HepG2 (cell line): ENCODE measurements at regions not wholly inside any gene's neighbourhood (a gene's known extent, or its start where the extent isn't known, plus 50 kb on each side); places are given as distances from the start of the nearest gene placed in this dataset.

Source experiments
- EZH2 ChIP-seq: conservative IDR thresholded peaks from 2 replicates; pipeline ENCODE4 v1.6.1; 2012; ENCODE audit warnings: mild to moderate bottlenecking, low read depth, low read length, moderate library complexity
- FOXA3 ChIP-seq: IDR thresholded peaks from 2 replicates; pipeline ENCODE4 v1.6.1; 2016; ENCODE audit warnings: missing genetic modification reagents, missing compliant biosample characterization
- GABPA ChIP-seq, 2 experiments: IDR thresholded peaks; 2 replicates each; pipeline ENCODE4 v1.6.1; 2011 to 2016; ENCODE audit warnings: low read depth in 2 of 2, low read length in 1 of 2, missing biosample characterization in 1 of 2, missing genetic modification characterization in 1 of 2
- HDAC6 ChIP-seq: fragments of 200-600 bp; sonication (generic); IDR thresholded peaks from 2 replicates; pipeline ENCODE4 v1.7.0; 2017; ENCODE audit warnings: mild to moderate bottlenecking, antibody characterized with exemption, low read length, low read depth
- KLF13 ChIP-seq: sonication (generic); formaldehyde crosslinking; IDR thresholded peaks from 2 replicates; pipeline ENCODE4 v1.4.0; 2020; ENCODE audit warnings: mild to moderate bottlenecking, missing genetic modification reagents
- MXI1 ChIP-seq: IDR thresholded peaks from 3 replicates; pipeline ENCODE4 v1.6.1; 2012; ENCODE audit warnings: low read depth, low read length, inconsistent platforms, borderline replicate concordance
- ZFP1 ChIP-seq: IDR thresholded peaks from 2 replicates; pipeline ENCODE4 v1.6.1; 2016
- ZSCAN20 ChIP-seq: sonication (generic); formaldehyde crosslinking; IDR thresholded peaks from 2 replicates; pipeline ENCODE4 v1.4.0; 2020; ENCODE audit warnings: missing genetic modification reagents, mild to moderate bottlenecking, borderline replicate concordance
- TF ChIP-seq, protein P1 (sequence below): sonication (generic); formaldehyde crosslinking; IDR thresholded peaks from 2 replicates; pipeline ENCODE4 v1.5.0; 2020; ENCODE audit warnings: mild to moderate bottlenecking, missing genetic modification reagents, moderate library complexity
- TF ChIP-seq, protein P2 (sequence below): sonication (generic); formaldehyde crosslinking; IDR thresholded peaks from 2 replicates; pipeline ENCODE4 v1.5.0; 2020; ENCODE audit warnings: missing genetic modification reagents, mild to moderate bottlenecking, borderline replicate concordance
- TF ChIP-seq, protein P3 (sequence below), 2 experiments: sonication (generic) in 1 of 2; formaldehyde crosslinking in 1 of 2; IDR thresholded peaks; 2 replicates each; pipeline versions ENCODE4 v1.5.1 to v1.6.1; 2011 to 2020; ENCODE audit warnings: borderline replicate concordance in 1 of 2, low read depth in 1 of 2, low read length in 1 of 2, mild to moderate bottlenecking in 1 of 2, missing genetic modification reagents in 1 of 2, moderate library complexity in 1 of 2

- TF ChIP-seq GABPA (IDR thresholded peaks at IDR 0.05; ENCODE audit: low read depth, low read length) = no peak
- no peak for TF ChIP-seq GABPA (CRISPR knock-in tag; IDR thresholded peaks at IDR 0.05; ENCODE audit: low read depth)
- TF ChIP-seq, protein P1, sequence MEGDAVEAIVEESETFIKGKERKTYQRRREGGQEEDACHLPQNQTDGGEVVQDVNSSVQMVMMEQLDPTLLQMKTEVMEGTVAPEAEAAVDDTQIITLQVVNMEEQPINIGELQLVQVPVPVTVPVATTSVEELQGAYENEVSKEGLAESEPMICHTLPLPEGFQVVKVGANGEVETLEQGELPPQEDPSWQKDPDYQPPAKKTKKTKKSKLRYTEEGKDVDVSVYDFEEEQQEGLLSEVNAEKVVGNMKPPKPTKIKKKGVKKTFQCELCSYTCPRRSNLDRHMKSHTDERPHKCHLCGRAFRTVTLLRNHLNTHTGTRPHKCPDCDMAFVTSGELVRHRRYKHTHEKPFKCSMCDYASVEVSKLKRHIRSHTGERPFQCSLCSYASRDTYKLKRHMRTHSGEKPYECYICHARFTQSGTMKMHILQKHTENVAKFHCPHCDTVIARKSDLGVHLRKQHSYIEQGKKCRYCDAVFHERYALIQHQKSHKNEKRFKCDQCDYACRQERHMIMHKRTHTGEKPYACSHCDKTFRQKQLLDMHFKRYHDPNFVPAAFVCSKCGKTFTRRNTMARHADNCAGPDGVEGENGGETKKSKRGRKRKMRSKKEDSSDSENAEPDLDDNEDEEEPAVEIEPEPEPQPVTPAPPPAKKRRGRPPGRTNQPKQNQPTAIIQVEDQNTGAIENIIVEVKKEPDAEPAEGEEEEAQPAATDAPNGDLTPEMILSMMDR (CRISPR knock-in tag) = no peak
- TF ChIP-seq FOXA3 (CRISPR knock-in tag) = no peak
- TF ChIP-seq ZSCAN20 (CRISPR knock-in tag) = no peak
- TF ChIP-seq HDAC6 = no peak
- no peak for TF ChIP-seq KLF13 (CRISPR knock-in tag)
- no peak for TF ChIP-seq MXI1
- TF ChIP-seq, protein P2, sequence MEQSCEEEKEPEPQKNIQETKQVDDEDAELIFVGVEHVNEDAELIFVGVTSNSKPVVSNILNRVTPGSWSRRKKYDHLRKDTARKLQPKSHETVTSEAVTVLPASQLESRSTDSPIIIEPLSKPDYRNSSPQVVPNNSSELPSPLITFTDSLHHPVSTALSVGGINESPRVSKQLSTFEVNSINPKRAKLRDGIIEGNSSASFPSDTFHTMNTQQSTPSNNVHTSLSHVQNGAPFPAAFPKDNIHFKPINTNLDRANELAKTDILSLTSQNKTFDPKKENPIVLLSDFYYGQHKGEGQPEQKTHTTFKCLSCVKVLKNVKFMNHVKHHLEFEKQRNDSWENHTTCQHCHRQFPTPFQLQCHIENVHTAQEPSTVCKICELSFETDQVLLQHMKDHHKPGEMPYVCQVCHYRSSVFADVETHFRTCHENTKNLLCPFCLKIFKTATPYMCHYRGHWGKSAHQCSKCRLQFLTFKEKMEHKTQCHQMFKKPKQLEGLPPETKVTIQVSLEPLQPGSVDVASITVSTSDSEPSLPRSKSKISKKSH (CRISPR knock-in tag) = no peak
- no peak for TF ChIP-seq EZH2
- TF ChIP-seq, protein P3, sequence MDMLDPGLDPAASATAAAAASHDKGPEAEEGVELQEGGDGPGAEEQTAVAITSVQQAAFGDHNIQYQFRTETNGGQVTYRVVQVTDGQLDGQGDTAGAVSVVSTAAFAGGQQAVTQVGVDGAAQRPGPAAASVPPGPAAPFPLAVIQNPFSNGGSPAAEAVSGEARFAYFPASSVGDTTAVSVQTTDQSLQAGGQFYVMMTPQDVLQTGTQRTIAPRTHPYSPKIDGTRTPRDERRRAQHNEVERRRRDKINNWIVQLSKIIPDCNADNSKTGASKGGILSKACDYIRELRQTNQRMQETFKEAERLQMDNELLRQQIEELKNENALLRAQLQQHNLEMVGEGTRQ (IDR thresholded peaks at IDR 0.05; ENCODE audit: low read depth, low read length) = no peak
- TF ChIP-seq, protein P3 (CRISPR knock-in tag; IDR thresholded peaks at IDR 0.05; ENCODE audit: borderline replicate concordance) = no peak
- TF ChIP-seq ZFP1 (CRISPR knock-in tag) = no peak
These were observed 96.0 kb downstream of the HTR5A start for GRCh38 chr7:155166108-155166507.
